ENCODE measurements at regions not wholly inside any gene's neighbourhood (a gene's known extent, or its start where the extent isn't known, plus 50 kb on each side); places are given as distances from the start of the nearest gene placed in this dataset.

GRCh38 chr7:118802726-118803125 is 578.2 kb downstream of the ANKRD7 start:
- Histone ChIP-seq H3K27me3 (ENCODE audit: insufficient read depth, low read depth) (no peaks in the 10 kb centered on the region), H3K9me3 (ENCODE audit: insufficient read depth, low read depth) (no peaks in the 10 kb centered on the region), H3K9me2 (ENCODE audit: insufficient read depth) (no peaks in the 10 kb centered on the region; the same call in 1 of the 2 replicates), H2AFZ (no peak overlapping the region), H3K4me2 (no peak overlapping the region), H3K4me3 (no peak overlapping the region), H3K27ac (no peak overlapping the region), H3K36me3 (ENCODE audit: low read depth) (no peaks in the 10 kb centered on the region), H3K79me2 (ENCODE audit: low read depth) (no peaks in the 10 kb centered on the region), H3F3A (ENCODE audit: insufficient read depth, low read depth) (no peaks in the 10 kb centered on the region), H3K4me1 (replicated peaks; ENCODE audit: insufficient read depth) (no peaks in the 10 kb centered on the region), H4K20me1 (ENCODE audit: insufficient read depth) (no peaks in the 10 kb centered on the region)
- TF ChIP-seq EZH2 (IDR thresholded peaks at IDR 0.05; ENCODE audit: low read depth): no peak
- intact Hi-C loops (cut with micrococcal nuclease; ENCODE audit: unreplicated experiment): no loop called here
- DNase-seq: no peak
- ChIA-PET CTCF (no interaction called here), POLR2A (ENCODE audit: unreplicated experiment) (no interaction called here)
- no TSS peak for BruUV-seq (replicated peaks)

GRCh38 chr7:118826246-118826645 is 601.7 kb downstream of the ANKRD7 start:
- Histone ChIP-seq H3F3A (ENCODE audit: insufficient read depth, low read depth) (no peaks in the 10 kb centered on the region), H4K20me1 (ENCODE audit: insufficient read depth) (no peaks in the 10 kb centered on the region), H3K4me1 (replicated peaks; ENCODE audit: insufficient read depth) (no peaks in the 10 kb centered on the region), H2AFZ (no peak overlapping the region), H3K79me2 (ENCODE audit: low read depth) (no peaks in the 10 kb centered on the region), H3K27me3 (ENCODE audit: insufficient read depth, low read depth) (no peaks in the 10 kb centered on the region), H3K9me3 (ENCODE audit: insufficient read depth, low read depth) (no peaks in the 10 kb centered on the region), H3K9me2 (ENCODE audit: insufficient read depth) (no peaks in the 10 kb centered on the region; the same call in 1 of the 2 replicates), H3K4me3 (no peak overlapping the region), H3K4me2 (no peak overlapping the region), H3K27ac (no peak overlapping the region), H3K36me3 (ENCODE audit: low read depth) (no peaks in the 10 kb centered on the region)
- BruUV-seq (replicated peaks): no TSS peak
- no peak for DNase-seq
- intact Hi-C loops (cut with micrococcal nuclease; ENCODE audit: unreplicated experiment): no loop called here
- POLR2A ChIA-PET (ENCODE audit: unreplicated experiment): no interaction called here
- TF ChIP-seq EZH2 (IDR thresholded peaks at IDR 0.05; ENCODE audit: low read depth): no peak
- no peak for TF ChIP-seq CTCF (conservative IDR thresholded peaks at IDR 0.05)
- CTCF ChIA-PET: no interaction called here

DNA sequence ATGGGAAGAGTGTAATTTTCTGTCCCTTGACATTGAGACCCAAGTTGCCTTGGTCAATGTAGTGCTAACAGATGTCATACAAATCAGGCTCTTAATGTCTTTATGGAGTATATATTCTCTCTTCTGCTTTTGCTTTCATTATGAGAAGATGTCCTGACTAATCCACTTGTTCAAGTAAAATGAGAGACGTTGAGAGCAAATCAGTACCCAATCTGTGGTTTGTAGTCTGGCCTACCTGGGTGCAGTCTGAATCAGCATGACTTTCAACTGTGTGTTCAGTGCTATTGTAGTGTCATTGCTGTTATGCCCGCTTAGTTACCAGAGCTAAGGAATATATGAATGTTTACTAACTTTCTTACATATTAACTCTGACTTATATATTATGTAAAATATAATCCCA is 612.4 kb downstream of the ANKRD7 start:
- H3F3A ChIP-seq (ENCODE audit: insufficient read depth, low read depth): no peaks in the 10 kb centered on the region
- no peaks in the 10 kb centered on the region for H3K9me2 ChIP-seq (ENCODE audit: insufficient read depth)
- no peaks in the 10 kb centered on the region for H4K20me1 ChIP-seq (ENCODE audit: insufficient read depth)
- no TSS peak for BruUV-seq (replicated peaks)
- no peaks in the 10 kb centered on the region for H3K79me2 ChIP-seq (ENCODE audit: low read depth)
- H3K4me2 ChIP-seq: no peak overlapping the region
- no peak for DNase-seq
- CTCF ChIA-PET: interaction anchor here (0.6 kb wide), 1 partner anchor 1250 kb away, joined by 3 read pairs; no protein-coding TSS in a partner anchor
- POLR2A ChIA-PET (ENCODE audit: unreplicated experiment): no interaction called here
- no peak for TF ChIP-seq CTCF (conservative IDR thresholded peaks at IDR 0.05)
- TF ChIP-seq EZH2 (IDR thresholded peaks at IDR 0.05; ENCODE audit: low read depth): no peak
- intact Hi-C loops (cut with micrococcal nuclease; ENCODE audit: unreplicated experiment): no loop called here
- no peak overlapping the region for H2AFZ ChIP-seq
- no peaks in the 10 kb centered on the region; the same call in 1 of the 2 replicates for H3K9me3 ChIP-seq (ENCODE audit: insufficient read depth, low read depth)
- H3K27ac ChIP-seq: no peak overlapping the region
- H3K4me1 ChIP-seq (replicated peaks; ENCODE audit: insufficient read depth): no peaks in the 10 kb centered on the region
- H3K36me3 ChIP-seq (ENCODE audit: low read depth): no peaks in the 10 kb centered on the region
- H3K27me3 ChIP-seq (ENCODE audit: insufficient read depth, low read depth): no peaks in the 10 kb centered on the region
- no peak overlapping the region for H3K4me3 ChIP-seq

- no peak for TF ChIP-seq CTCF (conservative IDR thresholded peaks at IDR 0.05)
- CTCF ChIA-PET: no interaction called here
- H4K20me1 ChIP-seq (ENCODE audit: insufficient read depth): no peaks in the 10 kb centered on the region
- no peaks in the 10 kb centered on the region for H3F3A ChIP-seq (ENCODE audit: insufficient read depth, low read depth)
- H3K27me3 ChIP-seq (ENCODE audit: insufficient read depth, low read depth): no peaks in the 10 kb centered on the region
- no peaks in the 10 kb centered on the region for H3K9me2 ChIP-seq (ENCODE audit: insufficient read depth)
- H2AFZ ChIP-seq: no peak overlapping the region
- POLR2A ChIA-PET (ENCODE audit: unreplicated experiment): no interaction called here
- no peak overlapping the region for H3K27ac ChIP-seq
- intact Hi-C loops (cut with micrococcal nuclease; ENCODE audit: unreplicated experiment): no loop called here
- no peak overlapping the region for H3K4me2 ChIP-seq
- H3K9me3 ChIP-seq (ENCODE audit: insufficient read depth, low read depth): no peaks in the 10 kb centered on the region
- H3K4me3 ChIP-seq: no peak overlapping the region
- H3K79me2 ChIP-seq (ENCODE audit: low read depth): no peaks in the 10 kb centered on the region
- no TSS peak for BruUV-seq (replicated peaks)
- no peak for DNase-seq
- no peaks in the 10 kb centered on the region for H3K4me1 ChIP-seq (replicated peaks; ENCODE audit: insufficient read depth)
- H3K36me3 ChIP-seq (ENCODE audit: low read depth): no peaks in the 10 kb centered on the region
Observed at GRCh38 chr7:118839515-118839914, 615.0 kb downstream of the ANKRD7 start.
